KOPT-K1 (cell line): ENCODE measurements at regions not wholly inside any gene's neighbourhood (a gene's known extent, or its start where the extent isn't known, plus 50 kb on each side); places are given as distances from the start of the nearest gene placed in this dataset.
"Not testable (repeated sequence)": the region's sequence is repeated elsewhere in the genome, so short reads cannot be mapped to it uniquely, and the experiment has no call there.

Experiments
- H3K27ac ChIP-seq: fragments of 200-600 bp; sonication (generic); 2 replicates; pipeline ENCODE4 v1.5.1; 2016; ENCODE audit warnings: antibody characterized with exemption, mild to moderate bottlenecking, low read depth, low read length; ENCODE audit not compliant: poor library complexity, severe bottlenecking
- H3K36me3 ChIP-seq: fragments of 200-600 bp; sonication (generic); 2 replicates; pipeline ENCODE4 v1.5.1; 2017; ENCODE audit warnings: antibody characterized with exemption, mild to moderate bottlenecking, low read length, moderate library complexity; ENCODE audit not compliant: insufficient read depth
- H3K9me3 ChIP-seq: fragments of 200-600 bp; sonication (generic); 2 replicates; pipeline ENCODE4 v1.5.1; 2017; ENCODE audit warnings: antibody characterized with exemption, low read length, mild to moderate bottlenecking; ENCODE audit not compliant: insufficient read depth, poor library complexity, severe bottlenecking

DNA sequence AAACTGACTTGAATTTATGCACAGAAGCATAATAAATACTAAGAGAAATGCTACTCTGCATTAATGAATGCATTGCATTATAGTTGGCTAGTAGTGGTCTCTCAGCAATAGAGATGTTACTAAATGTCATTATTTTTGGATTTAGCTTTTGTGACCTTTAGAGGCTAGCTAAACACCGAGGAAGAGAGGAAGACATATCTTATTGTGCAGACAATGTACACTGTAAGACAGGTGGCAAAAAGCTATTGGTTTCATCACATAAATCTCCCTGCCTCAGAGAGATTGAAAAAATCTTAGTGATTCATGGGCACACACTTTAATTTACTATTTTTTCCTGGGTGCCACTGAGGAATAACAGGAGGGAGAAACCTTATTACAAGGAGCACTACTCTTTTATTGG lies 435.9 kb downstream of the TMEM232 start:
- Histone ChIP-seq H3K36me3 (no peaks in the 10 kb centered on the region), H3K27ac (no peak overlapping the region), H3K9me3 (peaks cover 13% of the 10 kb centered on the region)

DNA sequence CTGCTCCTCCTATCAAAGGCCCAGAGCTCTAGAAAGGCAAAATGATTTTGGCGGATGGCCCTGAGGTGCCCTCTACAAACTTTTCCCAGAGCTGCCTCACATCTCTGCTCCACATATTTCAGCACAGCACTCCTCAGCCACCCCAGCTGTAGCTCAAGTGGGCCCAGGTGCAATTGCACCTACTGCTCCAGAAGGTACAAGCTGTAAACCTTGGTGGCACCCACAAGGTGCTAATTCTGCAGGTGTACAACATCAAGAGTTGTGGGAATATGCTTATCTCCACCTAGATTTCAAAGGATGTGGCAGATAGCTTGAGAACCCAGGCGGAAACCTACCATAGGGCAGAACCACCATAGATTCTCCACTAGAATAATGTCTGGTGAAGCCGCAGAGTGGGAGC lies 432.2 kb downstream of the TMEM232 start:
- Histone ChIP-seq H3K36me3 (no peaks in the 10 kb centered on the region), H3K9me3 (no peaks in the 10 kb centered on the region), H3K27ac (no peak overlapping the region)

DNA sequence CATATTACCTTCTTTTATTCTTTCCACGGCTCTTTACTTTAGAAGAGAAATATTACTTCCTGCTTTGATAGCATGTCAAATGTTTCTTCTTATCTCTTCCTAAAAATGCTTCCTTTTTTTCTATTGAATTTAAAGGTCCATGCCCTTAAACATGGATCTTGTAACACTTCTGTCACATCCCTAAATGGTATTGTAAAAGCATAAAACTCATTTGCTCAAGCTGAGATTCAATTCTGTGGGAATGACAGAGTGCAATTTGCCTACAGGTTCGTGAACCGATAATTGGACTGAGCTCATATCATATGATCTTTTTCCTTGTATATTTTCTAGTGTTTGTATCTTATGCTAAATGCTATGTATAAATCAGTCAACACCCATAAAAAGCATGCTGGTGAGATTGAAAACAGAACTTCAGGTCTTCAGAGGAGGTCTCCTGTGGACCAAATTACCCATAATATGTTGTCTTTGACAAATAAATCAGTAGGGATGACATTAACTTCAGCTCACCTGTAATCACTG lies 429.3 kb downstream of the TMEM232 start:
- Histone ChIP-seq H3K27ac (no peak overlapping the region), H3K9me3 (peaks cover 8% of the 10 kb centered on the region)

DNA sequence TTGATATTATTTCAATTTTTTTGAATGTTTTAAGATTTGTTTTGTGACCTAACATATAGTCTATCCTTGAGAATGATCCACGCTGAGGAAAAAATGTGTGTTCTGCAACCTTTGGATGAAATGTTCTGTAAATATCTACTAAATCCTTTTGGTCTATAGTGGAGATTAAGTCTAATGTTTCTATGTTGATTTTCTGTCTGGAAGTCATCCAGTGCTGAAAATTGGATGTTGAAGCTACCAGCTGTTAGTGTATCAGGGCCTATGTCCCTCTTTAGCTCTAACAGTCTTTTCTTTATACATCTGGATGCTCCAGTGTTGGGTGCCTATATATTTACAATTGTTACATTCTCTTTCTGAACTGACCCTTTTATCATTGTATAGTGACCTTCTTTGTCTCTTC lies 422.3 kb downstream of the TMEM232 start:
- no peak overlapping the region for H3K27ac ChIP-seq
- H3K9me3 ChIP-seq, result peaks cover 20% of the 10 kb centered on the region
- no peaks in the 10 kb centered on the region for H3K36me3 ChIP-seq

More for the DNA sequence above, 429.3 kb downstream of the TMEM232 start:
- no peaks in the 10 kb centered on the region for H3K36me3 ChIP-seq

DNA sequence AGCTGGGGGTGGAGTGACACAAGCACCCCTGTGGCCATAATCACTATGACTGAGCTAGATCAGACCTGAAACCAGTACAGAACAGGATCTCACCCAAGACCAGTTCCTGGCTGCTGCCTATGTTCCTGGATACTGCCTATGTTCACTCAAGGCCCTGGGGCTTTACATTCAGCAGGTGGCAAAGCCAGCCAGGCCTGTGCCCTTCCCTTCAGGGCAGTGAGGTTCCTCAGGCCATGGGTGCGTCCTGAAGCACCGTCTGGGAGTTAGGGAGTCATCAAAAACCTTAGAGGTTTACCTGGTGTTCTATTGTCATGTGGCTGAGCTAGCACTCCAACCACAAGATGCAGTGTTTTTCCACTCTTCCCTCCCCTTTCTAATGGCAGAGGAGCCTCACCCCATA lies 419.8 kb downstream of the TMEM232 start:
- Histone ChIP-seq H3K9me3 (peaks cover 23% of the 10 kb centered on the region), H3K36me3 (no peaks in the 10 kb centered on the region), H3K27ac (no peak overlapping the region)

DNA sequence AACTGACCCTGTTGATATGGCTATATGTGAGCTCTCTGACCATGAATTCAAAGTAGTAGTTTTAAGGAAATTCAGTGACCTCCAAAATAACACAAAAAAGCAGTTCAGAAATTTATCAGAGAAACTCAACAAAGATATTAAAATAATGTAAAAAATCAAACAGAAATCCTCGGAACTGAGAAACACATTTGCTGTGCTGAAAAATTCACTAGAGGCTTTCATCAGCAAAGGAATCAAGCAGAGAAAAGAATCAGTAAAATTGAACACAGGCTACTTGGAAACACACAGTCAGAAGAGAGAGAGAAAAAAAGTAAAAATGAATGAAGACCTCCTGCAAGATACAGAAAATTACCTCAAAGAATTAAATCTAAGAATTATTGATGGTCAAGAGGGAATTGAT lies 417.2 kb downstream of the TMEM232 start:
- H3K36me3 ChIP-seq, result no peaks in the 10 kb centered on the region
- no peak overlapping the region for H3K27ac ChIP-seq
- H3K9me3 ChIP-seq, result peaks cover 18% of the 10 kb centered on the region

DNA sequence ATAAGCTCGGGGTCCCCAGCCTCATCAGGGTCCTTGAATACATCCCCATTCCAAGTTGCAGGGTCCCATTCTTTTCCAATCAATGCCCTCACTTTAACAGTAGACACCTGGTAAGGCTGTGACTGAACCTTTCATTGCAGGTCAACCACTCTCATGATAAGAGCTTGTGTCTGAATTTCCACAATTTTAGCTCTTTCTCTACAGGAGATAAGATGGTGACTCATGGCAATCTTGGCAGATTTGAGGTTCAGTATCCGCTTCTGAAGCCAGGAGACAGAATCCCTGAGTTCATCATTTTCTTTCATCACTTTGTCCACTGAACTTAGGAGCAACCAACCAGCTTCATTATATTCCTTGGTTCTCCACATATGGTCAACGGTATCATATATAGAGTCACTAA lies 409.9 kb downstream of the TMEM232 start:
- H3K36me3 ChIP-seq, H3K27ac ChIP-seq, H3K9me3 ChIP-seq: not testable (repeated sequence)

DNA sequence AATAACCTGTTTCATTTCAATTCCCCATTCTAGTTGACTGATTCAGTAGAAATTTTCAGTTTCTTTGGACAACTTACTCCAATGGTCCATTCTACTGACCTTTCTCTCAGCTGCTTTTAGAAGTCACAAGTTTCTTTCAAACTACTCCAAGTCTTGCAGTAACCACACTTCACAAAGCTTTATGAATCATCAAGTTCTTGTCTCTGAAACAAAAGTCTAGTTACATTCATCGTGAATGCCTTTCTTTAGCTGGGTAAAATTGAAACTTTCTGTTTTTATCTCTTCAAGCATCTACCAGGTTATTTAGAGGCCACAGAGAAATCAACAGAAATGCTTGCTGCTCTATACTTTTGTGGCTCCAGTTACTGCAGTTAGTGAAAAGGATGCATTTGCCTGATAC lies 405.4 kb downstream of the TMEM232 start:
- H3K27ac ChIP-seq, result no peak overlapping the region
- H3K9me3 ChIP-seq, result peaks cover 3% of the 10 kb centered on the region
- no peaks in the 10 kb centered on the region for H3K36me3 ChIP-seq

DNA sequence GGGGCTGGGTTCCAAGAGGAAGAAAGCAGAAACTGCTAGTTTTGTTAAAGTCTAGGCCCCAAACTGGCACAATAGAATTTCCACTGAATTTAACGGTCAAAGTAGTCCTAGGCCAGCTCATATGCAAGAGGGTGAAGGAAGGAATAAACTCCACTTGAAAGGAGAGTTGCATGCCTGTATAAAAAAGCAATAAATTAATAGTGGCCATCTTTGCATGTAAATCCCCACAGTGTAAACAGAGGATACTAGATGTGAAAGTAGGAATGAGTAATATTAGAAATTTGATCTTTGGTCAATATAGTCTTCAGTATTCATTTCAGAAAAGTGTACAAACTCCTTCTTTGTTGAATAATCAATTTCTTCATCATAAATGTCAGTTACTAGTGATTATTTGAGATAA lies 403.1 kb downstream of the TMEM232 start:
- no peak overlapping the region for H3K27ac ChIP-seq
- no peaks in the 10 kb centered on the region for H3K36me3 ChIP-seq
- no peaks in the 10 kb centered on the region for H3K9me3 ChIP-seq

DNA sequence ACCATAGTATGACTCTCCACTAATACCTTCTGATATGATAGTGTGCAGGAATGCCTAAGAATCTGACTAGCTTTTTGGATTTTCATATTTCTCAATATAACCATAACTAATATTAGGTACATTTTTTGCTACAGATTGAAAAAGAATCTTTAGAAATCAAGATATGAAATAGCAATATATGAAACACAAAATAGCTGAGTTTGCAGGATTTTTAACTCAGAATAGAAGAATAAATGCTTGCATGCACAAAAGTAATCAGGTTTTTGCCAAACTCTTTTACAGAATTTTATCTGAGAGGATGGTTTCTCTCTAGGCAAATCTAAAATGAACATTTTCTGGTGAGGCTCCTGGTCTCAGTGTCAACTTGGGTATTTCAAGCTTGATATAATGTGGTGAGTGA lies 402.6 kb downstream of the TMEM232 start:
- no peak overlapping the region for H3K27ac ChIP-seq
- no peaks in the 10 kb centered on the region for H3K36me3 ChIP-seq
- no peaks in the 10 kb centered on the region for H3K9me3 ChIP-seq

DNA sequence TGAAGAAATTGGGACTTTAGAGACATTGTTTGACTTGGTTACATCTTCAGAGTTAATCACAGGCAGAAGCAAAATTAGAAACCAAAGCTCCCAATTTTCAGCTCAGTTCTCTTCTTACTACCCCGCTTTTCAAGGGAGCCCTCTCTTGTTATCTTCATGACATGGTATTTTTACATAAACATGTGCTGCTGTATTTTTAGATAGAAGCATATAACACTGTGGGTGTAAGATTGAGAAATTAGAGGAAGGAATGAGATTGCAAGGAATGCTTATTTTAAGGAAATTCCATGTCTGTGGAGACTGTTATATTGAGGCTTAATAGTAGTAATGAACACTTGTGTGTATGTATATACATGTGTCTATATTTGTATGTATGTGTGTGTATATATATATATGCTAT lies 401.6 kb downstream of the TMEM232 start:
- Histone ChIP-seq H3K9me3 (no peaks in the 10 kb centered on the region), H3K27ac (no peak overlapping the region), H3K36me3 (no peaks in the 10 kb centered on the region)

DNA sequence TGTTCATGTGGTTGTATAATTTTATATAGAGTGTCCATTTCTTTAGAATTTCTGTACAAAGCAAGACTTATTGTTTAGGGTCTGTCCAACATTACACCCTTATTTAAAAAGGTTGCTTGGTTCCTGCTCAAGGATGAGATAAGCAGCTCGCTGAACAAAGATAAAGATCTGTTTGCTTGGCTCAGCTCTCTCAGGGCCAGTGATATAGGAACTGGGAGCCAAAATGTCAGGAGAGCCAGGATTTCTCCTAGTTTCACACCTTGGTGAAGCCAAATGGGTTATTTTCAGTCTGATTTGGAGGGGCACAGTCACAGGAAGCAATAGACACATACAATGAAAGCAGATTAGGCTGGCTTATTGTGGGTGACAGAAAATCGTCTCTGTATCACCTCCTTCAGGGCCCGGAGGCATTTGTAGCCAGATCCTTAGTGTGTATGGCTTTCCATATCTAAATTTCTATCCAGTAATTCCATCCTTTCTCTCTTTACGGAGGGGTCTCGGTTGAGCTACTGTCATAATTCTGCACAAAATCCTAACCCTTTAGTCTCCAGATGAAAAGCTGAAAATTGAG lies 396.4 kb downstream of the TMEM232 start:
- no peak overlapping the region for H3K27ac ChIP-seq

DNA sequence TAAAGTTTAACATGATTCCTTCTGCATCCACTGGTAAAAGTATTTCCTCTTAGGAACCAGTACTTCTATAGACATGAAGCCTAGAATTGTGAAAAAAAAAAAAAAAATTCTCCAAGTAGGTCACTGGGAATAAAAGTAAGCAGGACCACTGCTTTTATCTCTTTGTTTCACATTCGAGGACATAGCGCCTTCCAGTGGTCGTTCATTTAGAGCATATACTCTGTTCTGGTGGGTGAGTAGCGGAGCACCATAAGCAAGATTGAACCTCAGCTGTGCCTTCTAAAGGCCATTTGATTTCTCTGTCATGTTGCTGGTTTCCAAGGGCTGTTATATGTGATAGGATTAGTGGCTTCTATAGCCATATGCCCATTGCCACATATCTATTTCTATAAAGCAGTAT lies 393.1 kb downstream of the TMEM232 start:
- H3K36me3 ChIP-seq, result no peaks in the 10 kb centered on the region
- no peaks in the 10 kb centered on the region for H3K9me3 ChIP-seq
- no peak overlapping the region for H3K27ac ChIP-seq

More for the DNA sequence above, 396.4 kb downstream of the TMEM232 start:
- Histone ChIP-seq H3K36me3 (no peaks in the 10 kb centered on the region), H3K9me3 (no peaks in the 10 kb centered on the region)

DNA sequence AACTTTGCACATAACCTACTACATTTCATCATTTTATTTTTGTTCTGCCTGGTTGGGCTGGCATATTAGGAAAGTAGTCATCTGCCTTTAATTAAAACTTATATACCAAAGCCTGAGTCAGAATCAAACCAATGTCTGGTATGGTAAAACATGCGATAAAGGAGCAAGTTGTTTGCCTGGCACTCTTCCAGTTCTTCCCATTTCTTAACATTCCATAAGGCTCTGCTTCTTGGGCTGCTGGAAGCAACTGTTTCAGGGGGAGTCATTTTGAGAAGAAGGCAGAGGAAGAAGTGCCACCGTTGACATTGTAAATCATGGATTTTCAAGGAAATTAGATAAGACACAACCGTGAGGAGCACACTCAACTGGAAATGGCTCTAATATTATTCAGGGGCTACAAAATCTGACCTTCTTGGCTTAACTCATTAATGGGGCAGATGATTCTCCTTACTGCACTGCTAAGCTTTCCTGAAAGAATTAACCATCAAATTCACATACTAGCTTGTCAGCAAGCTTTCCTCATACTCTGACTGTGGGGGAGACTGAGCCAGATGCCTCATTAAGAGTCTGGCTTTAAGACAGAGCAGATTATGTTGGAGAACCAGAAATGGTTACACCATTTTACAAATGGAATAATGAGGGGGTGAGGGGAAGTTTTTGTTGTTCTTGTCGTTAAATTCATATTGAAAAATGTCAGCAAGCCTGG lies 391.0 kb downstream of the TMEM232 start:
- Histone ChIP-seq H3K27ac (no peak overlapping the region), H3K36me3 (no peaks in the 10 kb centered on the region), H3K9me3 (no peaks in the 10 kb centered on the region)

DNA sequence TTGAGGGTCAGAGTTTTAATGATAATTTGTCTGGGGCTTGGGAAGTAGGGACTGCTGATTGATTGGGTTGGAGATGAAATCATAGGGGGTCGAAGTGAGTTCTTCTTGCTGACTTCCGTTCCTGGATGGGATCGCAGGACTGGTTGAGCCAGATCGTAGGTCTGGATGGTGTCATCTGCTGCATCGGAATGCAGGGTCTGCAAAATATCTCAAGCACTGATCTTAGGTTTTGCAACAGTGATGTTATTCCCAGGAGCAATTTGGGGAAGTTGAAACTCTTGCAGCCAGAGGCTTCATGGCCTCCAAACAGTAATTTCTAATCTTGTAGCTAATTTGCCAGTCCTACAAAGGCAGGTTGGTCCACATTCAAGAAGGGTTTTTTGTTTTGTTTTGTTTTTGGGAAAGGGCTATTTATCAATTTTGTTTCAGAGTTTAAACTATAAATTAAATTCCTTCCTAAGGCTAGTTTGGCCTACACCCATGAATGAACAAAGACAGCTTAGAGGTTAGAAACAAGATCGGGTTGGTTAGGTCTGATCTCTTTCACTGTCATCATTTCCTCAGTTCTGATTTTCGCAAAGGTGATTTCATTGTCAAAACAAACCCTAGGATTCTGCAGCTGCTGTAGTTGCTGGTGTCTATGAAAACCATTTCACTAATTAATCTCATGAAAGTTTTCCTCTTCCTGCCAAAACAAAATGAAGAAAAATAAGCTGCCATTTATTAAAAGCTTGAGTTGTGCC lies 388.0 kb downstream of the TMEM232 start:
- Histone ChIP-seq H3K27ac (no peak overlapping the region), H3K36me3 (no peaks in the 10 kb centered on the region), H3K9me3 (no peaks in the 10 kb centered on the region)
